ENCODE measurements at regions not wholly inside any gene's neighbourhood (a gene's known extent, or its start where the extent isn't known, plus 50 kb on each side); places are given as distances from the start of the nearest gene placed in this dataset.

GRCh38 chr10:78800006-78800405 is 268.8 kb upstream of the ZMIZ1 start:
- TF ChIP-seq, protein P1, sequence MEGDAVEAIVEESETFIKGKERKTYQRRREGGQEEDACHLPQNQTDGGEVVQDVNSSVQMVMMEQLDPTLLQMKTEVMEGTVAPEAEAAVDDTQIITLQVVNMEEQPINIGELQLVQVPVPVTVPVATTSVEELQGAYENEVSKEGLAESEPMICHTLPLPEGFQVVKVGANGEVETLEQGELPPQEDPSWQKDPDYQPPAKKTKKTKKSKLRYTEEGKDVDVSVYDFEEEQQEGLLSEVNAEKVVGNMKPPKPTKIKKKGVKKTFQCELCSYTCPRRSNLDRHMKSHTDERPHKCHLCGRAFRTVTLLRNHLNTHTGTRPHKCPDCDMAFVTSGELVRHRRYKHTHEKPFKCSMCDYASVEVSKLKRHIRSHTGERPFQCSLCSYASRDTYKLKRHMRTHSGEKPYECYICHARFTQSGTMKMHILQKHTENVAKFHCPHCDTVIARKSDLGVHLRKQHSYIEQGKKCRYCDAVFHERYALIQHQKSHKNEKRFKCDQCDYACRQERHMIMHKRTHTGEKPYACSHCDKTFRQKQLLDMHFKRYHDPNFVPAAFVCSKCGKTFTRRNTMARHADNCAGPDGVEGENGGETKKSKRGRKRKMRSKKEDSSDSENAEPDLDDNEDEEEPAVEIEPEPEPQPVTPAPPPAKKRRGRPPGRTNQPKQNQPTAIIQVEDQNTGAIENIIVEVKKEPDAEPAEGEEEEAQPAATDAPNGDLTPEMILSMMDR (IDR thresholded peaks at IDR 0.05; ENCODE audit: insufficient read depth, missing control alignments): no peak
- FAIRE-seq: no peak

DNA sequence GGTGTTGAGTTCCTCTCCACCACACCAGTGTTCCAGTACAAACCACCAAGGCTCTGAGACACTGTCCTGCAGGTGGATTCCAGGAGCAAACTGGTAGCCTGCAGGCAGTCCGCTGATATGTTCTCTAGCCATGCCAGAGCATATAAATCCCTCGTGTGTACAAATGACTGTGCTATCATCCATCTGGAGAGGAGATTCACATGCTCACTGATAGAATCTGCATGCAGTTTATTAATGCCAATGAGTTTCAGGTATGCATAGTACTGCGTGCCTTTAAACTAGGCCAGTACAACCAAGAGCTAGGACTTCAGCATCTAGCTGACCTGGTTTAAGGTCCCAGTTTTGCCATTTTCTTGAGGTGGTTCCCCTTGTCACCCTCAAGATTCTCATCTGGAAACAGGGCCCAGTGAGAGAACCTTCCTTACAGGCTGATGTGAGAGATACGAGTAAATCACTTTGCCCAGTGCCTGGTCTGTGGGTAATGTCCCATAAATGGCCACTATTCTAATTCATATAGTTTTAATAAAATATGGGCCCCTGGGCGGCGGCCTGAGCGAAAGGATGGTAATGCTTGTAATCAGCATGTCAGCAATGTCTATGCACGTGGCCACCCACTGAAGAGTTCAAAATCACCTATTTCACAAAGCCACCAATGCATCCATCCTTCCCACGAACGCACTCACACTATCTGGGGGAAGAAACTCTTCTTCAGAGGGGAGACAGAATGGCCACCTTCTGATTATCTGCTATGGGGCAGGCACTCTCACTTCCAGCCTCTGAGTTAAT is 268.0 kb upstream of the ZMIZ1 start:
- TF ChIP-seq, protein P1 (IDR thresholded peaks at IDR 0.05; ENCODE audit: insufficient read depth, missing control alignments): no peak

More at GRCh38 chr10:78800006-78800405, 268.8 kb upstream of the ZMIZ1 start:
- no peak for DNase-seq (ENCODE audit: insufficient read length, low spot score)

DNA sequence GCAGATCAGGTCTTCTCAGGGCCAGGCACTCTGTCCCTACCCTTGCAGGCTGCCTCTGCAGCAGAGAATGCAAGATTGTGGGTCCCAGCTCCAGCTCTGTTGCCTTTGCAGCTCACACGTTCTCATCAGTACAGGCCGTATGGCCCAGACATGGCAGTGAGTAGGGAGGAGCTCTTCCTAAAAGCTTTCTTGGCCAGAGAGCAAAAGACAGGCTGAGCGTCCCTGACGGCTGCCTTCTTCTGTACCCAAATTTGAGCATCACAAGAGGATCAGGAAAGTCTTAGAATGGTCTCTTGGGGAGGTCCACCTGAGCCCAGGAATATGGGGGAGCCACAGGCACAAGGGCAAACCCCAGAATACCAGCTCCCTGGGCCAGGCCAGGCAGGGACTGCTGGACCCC is 266.3 kb upstream of the ZMIZ1 start:
- DNase-seq (ENCODE audit: insufficient read length, low spot score) (no peak), FAIRE-seq (no peak)
- TF ChIP-seq, protein P1 (IDR thresholded peaks at IDR 0.05; ENCODE audit: insufficient read depth, missing control alignments): no peak

More for the DNA sequence above, 268.0 kb upstream of the ZMIZ1 start:
- FAIRE-seq: no peak
- DNase-seq (ENCODE audit: insufficient read length, low spot score): no peak

DNA sequence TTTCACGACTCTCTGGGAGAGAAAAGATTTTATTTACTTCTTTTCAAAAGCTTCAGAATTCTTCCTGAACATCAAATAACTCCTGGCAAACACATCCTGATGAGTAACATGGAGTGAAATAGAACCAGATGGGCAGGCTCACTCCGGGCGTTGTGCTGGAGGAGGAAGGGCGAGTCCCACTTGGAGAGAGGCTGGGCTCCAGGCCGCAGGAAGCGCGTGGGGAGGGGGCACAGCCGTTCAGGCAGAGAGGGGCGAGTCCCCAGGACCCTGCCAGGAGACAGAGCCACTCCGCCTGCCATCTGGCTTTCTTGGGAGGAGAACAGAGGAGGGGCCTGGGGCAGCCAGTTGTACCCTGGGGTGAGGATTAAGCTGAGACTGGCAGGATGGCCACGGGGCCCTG is 265.9 kb upstream of the ZMIZ1 start:
- TF ChIP-seq, protein P1 (IDR thresholded peaks at IDR 0.05; ENCODE audit: insufficient read depth, missing control alignments): no peak
- FAIRE-seq: no peak
- DNase-seq (ENCODE audit: insufficient read length, low spot score): no peak

GRCh38 chr10:78803710-78804109 is 265.1 kb upstream of the ZMIZ1 start:
- no peak for FAIRE-seq
- no peak for DNase-seq (ENCODE audit: insufficient read length, low spot score)
- TF ChIP-seq, protein P1 (IDR thresholded peaks at IDR 0.05; ENCODE audit: insufficient read depth, missing control alignments): no peak

GRCh38 chr10:78804411-78805032 is 264.2 kb upstream of the ZMIZ1 start:
- FAIRE-seq (no peak), DNase-seq (ENCODE audit: insufficient read length, low spot score) (no peak)
- TF ChIP-seq, protein P1 (IDR thresholded peaks at IDR 0.05; ENCODE audit: insufficient read depth, missing control alignments): no peak

GRCh38 chr10:78805176-78805575 is 263.6 kb upstream of the ZMIZ1 start:
- no peak for DNase-seq (ENCODE audit: insufficient read length, low spot score)
- TF ChIP-seq, protein P1 (IDR thresholded peaks at IDR 0.05; ENCODE audit: insufficient read depth, missing control alignments): no peak
- no peak for FAIRE-seq

Measured in D721Med (cell line).